NCI-H2107 treated with DMSO at 0.1 percent for 48 hours (cell line): ENCODE measurements at regions not wholly inside any gene's neighbourhood (a gene's known extent, or its start where the extent isn't known, plus 50 kb on each side); places are given as distances from the start of the nearest gene placed in this dataset.

Experiments
- DNase-seq: peaks from one replicate; lab custom pipeline; 2025; ENCODE audit not compliant: unreplicated experiment; lab: John Stamatoyannopoulos, UW

GRCh38 chr6:77181749-77182148 is 281.5 kb downstream of the HTR1B start:
- DNase-seq: no peak

- DNase-seq: no peak
Measured at GRCh38 chr6:77180326-77180725, 283.0 kb downstream of the HTR1B start.

GRCh38 chr6:77178821-77179220 is 284.5 kb downstream of the HTR1B start:
- DNase-seq: no peak

GRCh38 chr6:77177470-77177869 is 285.8 kb downstream of the HTR1B start:
- DNase-seq: no peak

GRCh38 chr6:77173472-77174074 is 289.7 kb downstream of the HTR1B start:
- no peak for DNase-seq

GRCh38 chr6:77172578-77172977 is 290.7 kb downstream of the HTR1B start:
- DNase-seq: no peak

- DNase-seq: no peak
Measured at GRCh38 chr6:77159730-77160129, 303.6 kb downstream of the HTR1B start.

GRCh38 chr6:77151241-77151640 is 312.1 kb downstream of the HTR1B start:
- no peak for DNase-seq

GRCh38 chr6:77150736-77151135 is 312.6 kb downstream of the HTR1B start:
- DNase-seq: no peak

GRCh38 chr6:77145244-77145643 is 318.0 kb downstream of the HTR1B start:
- DNase-seq: no peak

- no peak for DNase-seq
Measured at GRCh38 chr6:77143659-77144447, 319.4 kb downstream of the HTR1B start.

- DNase-seq: no peak
Measured at GRCh38 chr6:77136086-77136485, 327.2 kb downstream of the HTR1B start.

- DNase-seq: no peak
Measured at GRCh38 chr6:77133031-77133430, 330.3 kb downstream of the HTR1B start.

- no peak for DNase-seq
Measured at GRCh38 chr6:77131426-77131825, 331.9 kb downstream of the HTR1B start.

GRCh38 chr6:77124604-77125003 is 338.7 kb downstream of the HTR1B start:
- no peak for DNase-seq

- DNase-seq: no peak
Measured at GRCh38 chr6:77123527-77123926, 339.8 kb downstream of the HTR1B start.

- DNase-seq: no peak
Measured at GRCh38 chr6:77106992-77107391, 356.3 kb downstream of the HTR1B start.

- no peak for DNase-seq
Measured at GRCh38 chr6:77105091-77105490, 358.2 kb downstream of the HTR1B start.

GRCh38 chr6:77097940-77098339 is 365.4 kb downstream of the HTR1B start:
- peak; percentile 13 for DNase-seq

- no peak for DNase-seq
Measured at GRCh38 chr6:77095936-77096627, 367.2 kb downstream of the HTR1B start.

GRCh38 chr6:77094821-77095220 is 368.5 kb downstream of the HTR1B start:
- DNase-seq: no peak

- no peak for DNase-seq
Measured at GRCh38 chr6:77092971-77093370, 370.3 kb downstream of the HTR1B start.
